UCSD-AML1 (cell line): ENCODE measurements at regions not wholly inside any gene's neighbourhood (a gene's known extent, or its start where the extent isn't known, plus 50 kb on each side); places are given as distances from the start of the nearest gene placed in this dataset.
"Not testable (repeated sequence)": the region's sequence is repeated elsewhere in the genome, so short reads cannot be mapped to it uniquely, and the experiment has no call there.

Experiments
- DNase-seq: peaks from one replicate; lab custom pipeline; 2025; ENCODE audit not compliant: unreplicated experiment; lab: John Stamatoyannopoulos, UW

DNA sequence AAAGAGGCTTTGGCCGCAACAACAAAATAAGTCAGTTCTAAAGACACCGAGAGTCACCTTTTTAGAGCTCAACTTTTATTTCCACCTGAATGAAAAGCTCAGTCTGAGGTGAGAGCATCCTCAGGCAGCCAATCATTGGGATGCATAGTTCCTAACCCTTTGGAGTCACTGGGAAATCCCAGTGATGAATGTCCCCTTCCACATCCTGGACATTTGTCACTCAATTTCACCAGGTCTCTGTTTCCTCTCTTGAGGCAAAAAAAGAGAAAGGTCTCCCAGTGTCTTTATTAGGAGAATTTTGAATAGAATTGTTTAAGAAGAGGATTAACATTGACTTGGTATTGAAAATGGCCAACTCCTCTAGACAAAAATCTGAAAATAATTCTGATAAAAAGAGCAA is 137.5 kb upstream of the SPRED1 start:
- no peak for DNase-seq

DNA sequence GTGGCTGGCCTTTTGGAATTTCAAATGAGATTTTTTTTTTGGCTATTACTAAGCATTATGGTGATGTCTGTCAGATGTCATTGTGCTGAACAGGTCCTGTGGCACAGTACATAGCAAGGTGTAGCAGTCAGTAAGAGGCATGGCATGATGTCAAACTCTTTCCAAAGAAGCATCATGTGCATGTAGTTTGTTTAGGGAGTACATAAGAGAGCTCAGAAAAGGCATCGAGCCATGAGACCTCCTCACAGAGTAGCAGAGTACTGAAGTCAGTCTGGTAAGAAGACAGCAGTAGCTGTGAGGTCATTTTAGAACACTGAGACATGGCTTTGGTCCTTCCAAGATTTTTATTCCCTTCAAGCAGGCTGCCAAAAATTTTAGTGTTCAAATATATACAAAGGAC is 134.9 kb upstream of the SPRED1 start:
- no peak for DNase-seq

DNA sequence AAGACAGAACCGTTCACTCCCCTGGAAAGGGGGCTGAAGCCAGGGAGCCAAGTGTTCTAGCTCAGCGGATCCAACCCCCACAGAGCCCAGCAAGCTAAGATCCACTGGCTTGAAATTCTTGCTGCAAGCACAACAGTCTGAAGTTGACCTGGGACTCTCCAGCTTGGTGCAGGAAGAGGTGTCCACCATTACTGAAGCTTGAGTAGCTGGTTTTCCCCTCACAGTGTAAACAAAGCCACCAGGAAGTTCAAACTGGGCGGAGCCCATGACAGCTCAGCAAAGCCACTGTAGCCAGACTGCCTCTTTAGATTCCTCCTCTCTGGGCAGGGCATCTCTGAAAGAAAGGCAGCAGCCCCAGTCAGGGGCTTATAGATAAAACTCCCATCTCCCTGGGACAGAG is 132.8 kb upstream of the SPRED1 start:
- not testable (repeated sequence) for DNase-seq

DNA sequence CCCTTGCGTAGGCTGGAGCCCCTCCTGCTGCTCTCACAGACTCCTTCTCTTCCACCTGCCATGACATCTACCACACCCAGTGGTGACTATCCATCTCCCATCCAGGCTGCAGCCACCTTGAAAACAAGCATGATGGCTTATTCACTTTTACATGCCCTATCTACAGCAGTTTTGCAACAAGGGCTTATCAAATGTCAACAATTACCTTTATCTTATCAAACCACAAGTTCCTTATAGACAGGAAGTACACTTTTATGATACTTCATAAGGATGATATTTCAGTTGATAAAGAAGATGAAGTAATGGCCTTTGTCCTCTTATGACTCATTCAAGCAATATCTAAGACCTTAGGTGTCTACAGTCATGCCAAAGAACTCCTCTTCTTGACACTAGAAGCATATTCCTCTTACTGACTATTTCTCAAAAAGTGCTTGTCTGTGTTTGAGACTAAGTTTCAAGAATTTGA is 125.3 kb upstream of the SPRED1 start:
- DNase-seq = no peak

- no peak for DNase-seq
Observed at GRCh38 chr15:38128341-38128781, 124.3 kb upstream of the SPRED1 start.

DNA sequence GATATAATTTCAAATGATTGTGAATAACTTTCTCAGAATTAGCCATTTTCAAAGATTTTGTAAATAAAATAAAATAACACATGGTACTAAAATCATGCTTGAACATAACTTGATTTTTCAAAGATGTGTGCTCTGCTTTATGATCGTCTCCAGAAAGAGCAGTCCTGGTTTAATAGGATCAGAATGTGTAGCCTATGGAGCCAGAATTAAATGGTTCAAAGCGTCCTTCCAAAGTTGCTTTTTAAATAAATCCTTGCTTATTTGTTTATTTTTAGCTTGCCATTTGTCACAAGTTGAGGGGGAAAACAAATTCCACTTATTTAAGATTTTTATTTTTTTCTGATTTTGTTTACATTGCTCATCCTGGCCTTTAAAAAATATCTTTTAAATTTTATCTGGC is 123.7 kb upstream of the SPRED1 start:
- no peak for DNase-seq

- DNase-seq = peak; percentile 21
Observed at GRCh38 chr15:38129531-38130204, 123.0 kb upstream of the SPRED1 start.

DNA sequence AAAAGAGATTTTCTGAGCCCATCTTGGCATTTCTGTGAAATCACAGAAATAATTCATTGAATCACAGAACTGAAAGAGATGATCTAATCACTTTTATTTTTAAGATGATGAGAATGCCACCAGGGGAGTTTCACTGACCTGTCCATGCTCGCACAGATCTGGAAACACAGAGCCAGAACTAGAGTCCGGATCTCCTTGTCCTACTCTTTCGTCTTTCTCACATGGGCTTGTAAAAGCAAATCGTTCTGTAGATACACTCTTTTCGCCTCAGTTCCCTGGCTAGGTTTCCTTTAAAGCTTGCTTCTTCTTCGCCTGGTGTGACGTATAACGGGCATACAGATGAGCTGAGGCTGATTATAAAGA is 122.5 kb upstream of the SPRED1 start:
- no peak for DNase-seq

DNA sequence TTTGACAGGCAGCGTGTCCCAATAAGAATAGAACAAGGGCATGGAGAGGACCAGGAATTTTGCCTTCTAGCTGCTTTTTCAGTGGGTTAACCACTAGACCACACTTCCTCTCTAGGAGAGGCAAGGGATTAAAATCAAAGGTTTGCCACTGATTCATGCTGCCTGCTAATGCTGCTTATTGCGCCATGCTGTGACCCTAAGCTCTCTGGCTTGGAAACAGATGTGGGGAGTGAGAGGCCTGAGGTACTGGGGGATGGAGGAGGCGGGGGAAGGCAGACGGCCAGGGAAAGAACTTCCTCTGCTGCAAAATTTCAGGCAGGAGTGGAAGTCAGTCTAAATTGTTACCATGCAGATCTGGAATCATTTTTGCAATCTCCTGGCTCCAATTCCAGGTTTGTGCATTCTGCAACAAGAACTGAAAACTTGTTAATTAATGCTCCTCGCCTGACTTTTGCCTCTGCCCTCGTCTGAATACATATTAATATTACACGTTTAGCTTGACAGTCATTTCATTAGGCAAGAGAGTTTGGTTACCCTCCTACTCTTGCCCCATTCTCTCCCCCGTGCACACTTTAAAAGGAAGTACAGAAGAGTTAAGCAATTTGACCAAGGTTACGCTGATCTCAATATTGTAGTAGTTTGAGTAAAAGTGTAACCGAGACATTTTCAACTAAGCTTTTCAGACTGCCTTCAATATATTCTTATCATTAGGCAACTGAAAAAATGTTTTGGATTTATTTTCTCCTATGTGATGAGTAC is 121.7 kb upstream of the SPRED1 start:
- DNase-seq = no peak

DNA sequence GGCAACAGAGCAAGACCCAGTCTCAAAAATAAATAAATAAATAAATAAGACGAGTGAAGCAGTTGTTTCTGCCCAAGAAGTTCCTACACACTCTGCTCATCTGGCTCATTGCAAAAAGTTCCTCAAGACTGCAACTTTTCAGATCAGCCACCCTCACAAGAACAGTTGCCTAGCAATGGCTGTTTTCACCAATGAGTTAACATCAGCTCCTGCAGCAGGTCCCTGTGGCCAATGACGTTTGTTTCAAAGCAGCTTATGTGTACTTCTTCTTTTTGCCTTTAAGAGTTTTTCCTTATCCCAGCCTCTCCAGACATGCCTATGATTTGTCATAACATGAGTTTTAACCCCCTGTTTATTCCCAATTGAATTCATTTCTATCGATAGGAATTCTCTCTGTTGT is 118.4 kb upstream of the SPRED1 start:
- DNase-seq = no peak

GRCh38 chr15:38142195-38142594 is 110.4 kb upstream of the SPRED1 start:
- not testable (repeated sequence) for DNase-seq

GRCh38 chr15:38144921-38145320 is 107.7 kb upstream of the SPRED1 start:
- DNase-seq = no peak

GRCh38 chr15:38145651-38146111 is 107.0 kb upstream of the SPRED1 start:
- no peak for DNase-seq

DNA sequence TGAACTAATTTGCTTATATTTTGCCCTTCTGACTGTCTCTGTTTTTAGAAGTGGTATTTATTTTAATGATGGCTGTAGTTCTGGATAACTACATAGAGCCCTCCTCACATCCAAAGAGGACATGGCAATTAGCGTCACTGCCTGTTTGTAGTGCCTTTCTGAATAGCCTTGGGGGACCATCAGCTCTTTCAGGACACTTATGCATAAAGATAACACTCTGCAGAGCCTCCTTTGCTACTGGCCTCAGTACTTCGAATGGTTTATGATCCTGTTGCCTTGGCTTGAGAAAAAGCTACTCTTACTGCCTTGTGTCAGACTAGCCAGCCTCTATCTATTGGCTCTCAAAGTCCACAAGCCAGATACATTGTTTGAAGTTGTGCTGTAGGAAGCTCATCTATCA is 105.4 kb upstream of the SPRED1 start:
- DNase-seq = no peak

DNA sequence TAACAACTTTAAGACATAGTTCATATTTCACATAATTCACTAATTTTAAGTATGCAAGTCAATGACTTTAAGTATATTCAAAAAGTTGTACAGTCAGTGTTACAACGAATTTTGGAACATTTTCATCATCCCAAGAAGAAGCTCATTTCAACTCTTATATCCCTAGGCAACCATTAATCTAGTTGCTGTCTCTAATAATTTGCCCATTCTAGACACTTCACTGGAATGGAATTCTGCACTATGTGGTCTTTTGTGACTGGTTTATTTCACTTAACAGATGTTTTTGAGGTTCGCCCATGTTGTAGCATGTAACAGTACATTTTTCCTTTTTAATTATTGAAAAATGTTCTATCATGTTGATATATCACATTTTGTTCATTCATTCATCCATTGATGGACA is 104.2 kb upstream of the SPRED1 start:
- DNase-seq = no peak

DNA sequence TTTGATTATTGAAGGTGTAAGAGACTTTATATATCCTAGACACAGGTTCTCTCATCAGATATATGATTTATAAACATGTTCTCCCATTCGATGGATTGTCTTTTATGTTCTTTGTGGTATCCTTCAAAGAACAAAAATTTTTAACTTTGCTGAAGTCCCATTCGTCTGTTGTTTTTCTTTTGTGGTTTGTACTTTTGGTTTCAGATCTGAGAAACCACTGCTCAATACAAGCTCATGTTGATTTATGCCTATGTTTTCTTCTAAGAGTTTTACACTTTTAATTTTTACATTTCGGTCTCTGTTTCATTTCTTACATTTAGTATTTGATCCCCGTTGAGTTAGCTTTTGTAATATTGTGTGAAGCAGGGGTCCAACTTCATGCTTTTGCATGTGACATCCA is 103.3 kb upstream of the SPRED1 start:
- no peak for DNase-seq

DNA sequence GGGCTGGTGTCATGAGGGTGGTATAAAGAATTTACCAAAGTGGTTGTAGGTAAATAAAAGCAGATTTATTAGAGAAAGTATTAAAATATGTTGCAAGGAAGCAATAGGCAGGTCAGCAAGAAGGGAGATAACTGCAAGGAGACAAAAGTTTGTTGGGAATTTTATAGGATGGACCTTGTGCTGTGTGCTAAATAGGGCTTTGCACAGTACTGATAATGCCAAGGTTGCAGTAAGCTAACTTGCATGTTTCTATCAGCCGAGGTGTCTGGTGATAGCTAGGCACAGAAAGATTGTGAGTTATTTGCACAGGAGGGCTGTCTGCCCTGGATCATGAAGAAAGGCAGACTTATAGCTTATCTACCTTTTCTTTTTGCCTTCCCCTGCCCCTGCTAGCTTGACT is 102.5 kb upstream of the SPRED1 start:
- DNase-seq = no peak

- DNase-seq = no peak
Observed at GRCh38 chr15:38150794-38151193, 101.8 kb upstream of the SPRED1 start.

DNA sequence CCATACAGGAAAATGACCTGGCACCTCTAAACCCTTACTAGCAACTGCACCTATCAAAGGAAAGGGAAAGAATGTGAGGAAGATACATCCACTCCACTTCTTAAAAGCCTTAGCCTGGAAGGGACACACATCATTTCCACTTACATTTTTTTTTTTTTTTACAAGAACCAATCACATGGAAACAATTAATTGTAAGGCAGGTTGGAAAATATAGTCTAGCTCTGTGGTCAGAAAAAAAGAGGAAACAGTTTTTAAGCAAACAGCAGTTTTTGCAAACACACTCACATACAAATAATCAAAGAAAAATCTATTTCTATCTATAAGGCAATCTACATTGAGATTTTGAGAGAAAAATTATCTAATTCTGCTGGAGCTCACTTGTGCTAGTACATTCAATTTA is 98.9 kb upstream of the SPRED1 start:
- DNase-seq = no peak

GRCh38 chr15:38154255-38154654 is 98.4 kb upstream of the SPRED1 start:
- DNase-seq = no peak

DNA sequence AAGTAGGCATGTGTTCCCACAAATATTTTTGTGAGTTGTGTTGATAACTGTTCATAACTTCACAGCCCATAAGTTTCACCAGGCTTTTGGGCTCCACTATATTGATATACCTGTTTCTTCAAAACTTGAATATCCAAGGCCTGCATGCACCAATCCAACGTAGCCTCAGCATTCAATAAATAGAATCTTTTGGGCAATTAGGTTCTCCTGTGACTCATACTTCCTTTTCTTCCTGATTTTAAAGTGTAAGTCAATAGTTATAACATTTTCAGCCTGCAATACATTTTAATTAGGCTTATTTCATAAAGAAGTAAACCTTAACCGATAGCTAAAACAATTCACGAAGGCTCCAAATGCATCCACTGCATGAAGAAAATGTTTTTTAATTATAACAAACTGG is 97.8 kb upstream of the SPRED1 start:
- DNase-seq = no peak

DNA sequence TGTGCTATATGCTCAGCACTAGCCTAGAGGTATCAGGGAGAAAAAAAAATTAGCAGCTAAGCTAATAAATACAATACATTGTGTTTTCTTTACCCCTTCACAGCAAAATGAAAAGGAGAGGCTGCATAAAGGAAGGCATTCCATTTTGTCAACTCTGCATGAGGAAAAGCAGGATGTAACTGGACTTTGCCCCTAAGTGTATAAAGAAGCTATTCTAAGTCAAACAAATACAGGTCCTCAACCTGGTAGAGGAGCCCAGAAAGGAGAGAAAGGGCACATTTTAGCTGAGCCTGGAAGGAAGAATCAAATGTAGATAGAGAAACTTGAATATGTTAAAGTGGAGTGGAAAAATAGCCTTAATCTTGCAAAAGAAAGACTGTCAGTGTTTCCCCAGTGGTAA is 89.0 kb upstream of the SPRED1 start:
- DNase-seq = no peak

GRCh38 chr15:38164061-38164460 is 88.6 kb upstream of the SPRED1 start:
- DNase-seq = no peak
